ENCODE measurements at regions not wholly inside any gene's neighbourhood (a gene's known extent, or its start where the extent isn't known, plus 50 kb on each side); places are given as distances from the start of the nearest gene placed in this dataset.

DNA sequence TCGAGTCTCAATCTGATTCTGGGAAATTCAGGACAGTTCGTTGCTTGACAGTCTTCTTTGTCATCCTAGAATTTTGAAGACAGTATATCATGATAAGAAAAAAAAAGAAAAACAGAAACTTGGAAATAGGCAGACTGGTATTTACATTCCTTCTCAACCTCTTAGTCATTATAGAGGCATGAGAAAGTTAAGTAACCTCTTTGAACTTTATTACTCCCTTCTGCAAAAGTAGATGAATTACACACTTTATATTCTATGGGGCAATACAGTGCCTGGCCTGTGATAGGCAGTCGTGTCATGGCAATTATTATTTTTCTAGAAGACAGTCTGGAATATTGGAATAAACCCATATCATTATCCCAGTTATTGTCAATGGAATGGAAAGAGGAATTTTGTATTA lies 828.9 kb downstream of the TLR4 start:
- TF ChIP-seq, protein P1, sequence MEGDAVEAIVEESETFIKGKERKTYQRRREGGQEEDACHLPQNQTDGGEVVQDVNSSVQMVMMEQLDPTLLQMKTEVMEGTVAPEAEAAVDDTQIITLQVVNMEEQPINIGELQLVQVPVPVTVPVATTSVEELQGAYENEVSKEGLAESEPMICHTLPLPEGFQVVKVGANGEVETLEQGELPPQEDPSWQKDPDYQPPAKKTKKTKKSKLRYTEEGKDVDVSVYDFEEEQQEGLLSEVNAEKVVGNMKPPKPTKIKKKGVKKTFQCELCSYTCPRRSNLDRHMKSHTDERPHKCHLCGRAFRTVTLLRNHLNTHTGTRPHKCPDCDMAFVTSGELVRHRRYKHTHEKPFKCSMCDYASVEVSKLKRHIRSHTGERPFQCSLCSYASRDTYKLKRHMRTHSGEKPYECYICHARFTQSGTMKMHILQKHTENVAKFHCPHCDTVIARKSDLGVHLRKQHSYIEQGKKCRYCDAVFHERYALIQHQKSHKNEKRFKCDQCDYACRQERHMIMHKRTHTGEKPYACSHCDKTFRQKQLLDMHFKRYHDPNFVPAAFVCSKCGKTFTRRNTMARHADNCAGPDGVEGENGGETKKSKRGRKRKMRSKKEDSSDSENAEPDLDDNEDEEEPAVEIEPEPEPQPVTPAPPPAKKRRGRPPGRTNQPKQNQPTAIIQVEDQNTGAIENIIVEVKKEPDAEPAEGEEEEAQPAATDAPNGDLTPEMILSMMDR (IDR thresholded peaks at IDR 0.05; ENCODE audit: low read depth, low read length) = no peak

DNA sequence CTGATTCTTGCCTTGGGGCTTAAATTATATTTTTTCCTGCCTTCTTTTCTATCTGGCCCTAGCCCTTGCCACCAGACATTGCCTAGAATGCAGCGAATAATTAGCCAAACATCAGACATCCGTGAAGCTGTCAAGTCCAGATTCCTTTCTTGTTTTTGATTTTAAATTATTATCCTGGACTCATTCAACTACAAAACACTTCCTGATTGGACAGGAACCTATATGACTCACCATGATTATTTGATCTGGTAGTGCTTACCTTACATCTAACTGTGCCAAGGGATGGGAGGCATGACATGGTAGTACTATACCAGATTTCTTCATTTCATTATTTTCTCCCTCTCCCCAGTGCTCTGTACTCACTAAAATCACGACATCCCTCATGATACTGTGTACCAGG lies 829.6 kb downstream of the TLR4 start:
- no peak overlapping the region for H3K4me3 ChIP-seq (ENCODE audit: low read depth, low read length)
- DNase-seq = no peak
- H3K9me3 ChIP-seq (ENCODE audit: severe bottlenecking) = no peaks in the 10 kb centered on the region
- H3K27me3 ChIP-seq (ENCODE audit: insufficient read depth, low read depth, severe bottlenecking) = no peaks in the 10 kb centered on the region
- TF ChIP-seq, protein P1 (IDR thresholded peaks at IDR 0.05; ENCODE audit: low read depth, low read length) = no peak
- H3K27ac ChIP-seq = no peak overlapping the region
- H3K36me3 ChIP-seq = no peaks in the 10 kb centered on the region

More for the DNA sequence above, 828.9 kb downstream of the TLR4 start:
- Histone ChIP-seq H3K27me3 (ENCODE audit: insufficient read depth, low read depth, severe bottlenecking) (no peaks in the 10 kb centered on the region), H3K27ac (no peak overlapping the region), H3K4me3 (ENCODE audit: low read depth, low read length) (no peak overlapping the region), H3K36me3 (no peaks in the 10 kb centered on the region), H3K9me3 (ENCODE audit: severe bottlenecking) (no peaks in the 10 kb centered on the region)
- no peak for DNase-seq

DNA sequence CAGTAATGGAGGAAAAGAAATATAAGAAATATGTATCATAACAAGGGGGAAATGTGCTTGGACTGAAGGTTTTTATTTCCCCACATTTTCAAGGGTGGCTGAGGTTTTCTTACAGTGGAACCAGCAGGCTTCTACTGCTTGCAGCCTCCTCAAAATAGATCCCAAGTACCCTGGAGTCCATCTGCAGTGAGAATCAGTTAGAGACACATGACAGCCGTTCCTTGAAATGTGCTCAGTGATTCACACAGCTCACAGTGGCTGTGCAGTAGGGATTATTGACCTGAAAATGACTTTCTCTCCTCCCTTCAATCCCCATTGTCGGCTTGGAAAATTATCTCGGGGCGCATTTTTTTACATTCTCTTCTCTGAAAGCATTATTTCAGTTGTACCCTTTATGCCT lies 832.0 kb downstream of the TLR4 start:
- Histone ChIP-seq H3K4me3 (ENCODE audit: low read depth, low read length) (no peak overlapping the region), H3K36me3 (no peaks in the 10 kb centered on the region), H3K27me3 (ENCODE audit: insufficient read depth, low read depth, severe bottlenecking) (no peaks in the 10 kb centered on the region), H3K9me3 (ENCODE audit: severe bottlenecking) (no peaks in the 10 kb centered on the region), H3K27ac (no peak overlapping the region)
- DNase-seq = no peak
- TF ChIP-seq, protein P1 (IDR thresholded peaks at IDR 0.05; ENCODE audit: low read depth, low read length) = no peak

DNA sequence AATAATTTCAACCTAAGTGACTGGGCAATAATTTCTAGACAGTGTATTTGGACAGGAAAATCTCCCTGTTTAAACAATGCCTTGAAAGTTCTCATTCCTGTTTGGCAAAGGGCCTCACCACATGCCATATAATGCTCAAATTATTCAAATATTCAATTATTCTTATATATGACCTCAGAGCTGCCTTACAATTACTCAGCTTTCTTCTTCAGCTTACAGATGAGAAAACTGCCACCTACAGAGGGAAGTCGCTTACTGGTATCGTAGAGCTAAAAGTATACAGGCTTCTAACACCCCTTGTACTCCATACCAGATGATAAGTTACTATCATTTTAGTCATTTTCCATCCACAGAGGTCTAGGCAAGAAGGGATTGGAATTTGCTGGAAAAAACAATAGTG lies 830.3 kb downstream of the BRINP1 start:
- Histone ChIP-seq H3K27ac (no peak overlapping the region), H3K4me3 (ENCODE audit: low read depth, low read length) (no peak overlapping the region), H3K27me3 (ENCODE audit: insufficient read depth, low read depth, severe bottlenecking) (no peaks in the 10 kb centered on the region), H3K9me3 (ENCODE audit: severe bottlenecking) (no peaks in the 10 kb centered on the region), H3K36me3 (no peaks in the 10 kb centered on the region)
- no peak for DNase-seq
- TF ChIP-seq, protein P1 (IDR thresholded peaks at IDR 0.05; ENCODE audit: low read depth, low read length) = no peak

DNA sequence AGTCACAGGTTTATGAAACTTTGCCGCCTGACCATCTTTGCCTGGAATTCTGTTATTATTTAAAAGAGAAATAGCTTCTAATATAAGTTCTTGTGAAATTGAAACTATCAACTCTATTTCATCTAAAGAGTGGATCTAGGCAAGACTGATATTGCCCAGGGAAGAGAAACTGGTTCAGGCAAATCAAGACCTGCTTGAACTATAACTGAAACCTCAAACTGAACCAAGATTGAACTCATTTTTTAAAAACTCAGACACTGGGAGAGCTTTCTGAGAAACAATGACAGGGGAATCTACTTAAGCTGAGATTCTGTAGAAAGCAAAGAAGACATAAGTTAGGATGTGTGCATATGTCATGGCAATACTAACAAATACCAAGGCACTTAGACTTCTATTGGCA lies 815.8 kb downstream of the BRINP1 start:
- no peak for DNase-seq
- no peak overlapping the region for H3K4me3 ChIP-seq (ENCODE audit: low read depth, low read length)
- no peaks in the 10 kb centered on the region for H3K9me3 ChIP-seq (ENCODE audit: severe bottlenecking)
- H3K36me3 ChIP-seq = no peaks in the 10 kb centered on the region
- no peak overlapping the region for H3K27ac ChIP-seq
- no peaks in the 10 kb centered on the region for H3K27me3 ChIP-seq (ENCODE audit: insufficient read depth, low read depth, severe bottlenecking)
- TF ChIP-seq, protein P1 (IDR thresholded peaks at IDR 0.05; ENCODE audit: low read depth, low read length) = no peak

DNA sequence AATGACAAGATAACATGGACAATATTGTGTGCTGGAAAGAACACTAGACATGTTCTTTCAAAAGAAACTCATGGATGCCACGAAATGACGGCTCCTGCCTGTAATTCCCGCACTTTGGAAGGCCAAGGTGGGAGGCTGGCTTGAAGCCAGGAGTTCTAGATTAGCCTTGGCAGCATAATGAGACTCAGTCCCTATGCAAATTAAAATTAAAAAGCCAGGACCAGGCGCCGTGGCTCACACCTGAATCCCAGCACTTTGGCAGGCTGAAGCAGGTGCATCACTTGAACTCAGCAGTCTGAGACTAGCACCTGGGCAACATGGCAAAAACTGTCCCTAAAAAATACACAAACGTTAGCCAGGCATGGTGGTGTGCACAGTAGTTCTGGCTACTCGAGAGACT lies 814.2 kb downstream of the BRINP1 start:
- DNase-seq = no peak
- TF ChIP-seq, protein P1 (IDR thresholded peaks at IDR 0.05; ENCODE audit: low read depth, low read length) = no peak
- Histone ChIP-seq H3K27me3 (ENCODE audit: insufficient read depth, low read depth, severe bottlenecking) (no peaks in the 10 kb centered on the region), H3K9me3 (ENCODE audit: severe bottlenecking) (no peaks in the 10 kb centered on the region), H3K36me3 (no peaks in the 10 kb centered on the region), H3K27ac (no peak overlapping the region), H3K4me3 (ENCODE audit: low read depth, low read length) (no peak overlapping the region)

Data from WERI-Rb-1 (cell line).